Stromal cell of bone marrow (primary cell): ENCODE measurements at regions not wholly inside any gene's neighbourhood (a gene's known extent, or its start where the extent isn't known, plus 50 kb on each side); places are given as distances from the start of the nearest gene placed in this dataset.

Source experiments
- DNase-seq: peaks from one replicate; pipeline ENCODE4 v3.0.0-alpha.2; 2012; ENCODE audit warnings: low read depth

DNA sequence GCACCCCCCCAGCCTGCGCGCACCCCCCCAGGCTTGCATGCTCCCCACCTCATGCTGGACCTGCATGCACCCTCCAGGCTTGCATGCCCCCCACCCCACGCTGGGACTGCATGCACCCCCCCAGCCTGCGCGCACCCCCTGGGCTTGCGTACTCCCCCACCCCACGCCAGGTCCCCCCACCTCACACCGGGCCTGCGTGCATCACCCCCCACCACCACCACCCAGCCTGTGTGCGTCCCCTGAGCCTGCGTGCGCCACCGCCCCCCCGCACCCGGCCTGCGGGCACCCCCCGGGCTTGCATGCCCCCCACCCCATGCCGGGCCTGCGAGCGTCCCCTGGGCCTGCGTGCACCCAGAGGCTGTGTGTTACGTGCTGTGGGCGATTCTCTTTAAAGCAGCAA is 61.0 kb upstream of the SLCO4A1 start:
- DNase-seq = no peak

DNA sequence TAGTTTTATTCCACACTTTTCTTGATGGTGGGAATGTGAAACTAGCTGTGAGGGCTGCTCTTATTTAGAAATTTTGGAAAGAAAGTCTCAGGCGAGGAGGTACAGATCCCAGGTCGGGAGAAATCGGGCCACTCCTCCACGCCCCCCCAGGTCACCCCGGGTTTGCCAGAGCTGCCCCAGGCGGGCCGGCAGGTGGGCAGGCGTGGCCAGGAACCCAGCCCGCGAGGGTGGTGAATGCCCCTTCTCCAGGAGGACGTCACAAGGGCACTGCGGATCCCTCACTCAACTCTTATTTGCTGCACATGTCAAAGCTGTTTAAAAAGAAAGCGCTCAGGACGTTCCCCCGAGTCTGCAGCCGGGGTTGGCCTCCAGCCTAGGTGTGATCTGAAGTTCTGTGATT is 60.5 kb upstream of the SLCO4A1 start:
- DNase-seq = no peak

GRCh38 chr20:62583424-62583920 is 58.8 kb upstream of the SLCO4A1 start:
- no peak for DNase-seq

DNA sequence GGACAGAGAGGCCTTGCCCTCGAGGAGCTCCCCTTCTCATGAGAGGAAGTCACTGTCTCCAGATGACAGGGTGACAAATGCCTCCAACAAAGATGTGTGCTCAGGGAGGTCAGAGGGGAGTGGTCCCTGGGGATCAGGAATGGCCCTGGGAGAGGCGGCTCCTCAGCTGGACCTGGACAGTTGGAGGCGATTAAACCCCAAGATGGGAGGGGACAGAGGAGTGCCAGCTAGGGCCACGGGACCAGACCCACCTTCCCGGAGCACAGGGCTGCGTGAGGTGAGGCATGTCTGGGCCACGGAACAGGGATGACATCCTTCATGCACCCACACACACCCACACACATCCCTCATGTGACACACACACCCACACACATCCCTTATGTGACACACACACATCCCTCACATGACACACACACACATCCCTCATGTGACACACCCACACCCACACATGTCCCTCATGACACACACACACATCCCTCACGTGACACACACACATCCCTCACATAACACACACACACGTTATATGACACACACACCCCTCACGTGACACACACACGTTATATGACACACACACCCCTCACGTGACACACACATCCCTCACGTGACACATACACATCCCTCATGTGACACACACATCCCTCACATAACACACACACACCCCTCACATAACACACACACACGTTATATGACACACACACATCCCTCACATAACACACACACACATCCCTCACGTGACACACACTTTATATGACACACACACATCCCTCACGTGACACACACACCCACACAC is 57.4 kb upstream of the SLCO4A1 start:
- DNase-seq = no peak

GRCh38 chr20:62585461-62585970 is 56.8 kb upstream of the SLCO4A1 start:
- DNase-seq = no peak

- DNase-seq = no peak
Observed at GRCh38 chr20:62586799-62587198, 55.5 kb upstream of the SLCO4A1 start.

GRCh38 chr20:62587757-62588402 is 54.4 kb upstream of the SLCO4A1 start:
- peak; percentile 37 for DNase-seq

DNA sequence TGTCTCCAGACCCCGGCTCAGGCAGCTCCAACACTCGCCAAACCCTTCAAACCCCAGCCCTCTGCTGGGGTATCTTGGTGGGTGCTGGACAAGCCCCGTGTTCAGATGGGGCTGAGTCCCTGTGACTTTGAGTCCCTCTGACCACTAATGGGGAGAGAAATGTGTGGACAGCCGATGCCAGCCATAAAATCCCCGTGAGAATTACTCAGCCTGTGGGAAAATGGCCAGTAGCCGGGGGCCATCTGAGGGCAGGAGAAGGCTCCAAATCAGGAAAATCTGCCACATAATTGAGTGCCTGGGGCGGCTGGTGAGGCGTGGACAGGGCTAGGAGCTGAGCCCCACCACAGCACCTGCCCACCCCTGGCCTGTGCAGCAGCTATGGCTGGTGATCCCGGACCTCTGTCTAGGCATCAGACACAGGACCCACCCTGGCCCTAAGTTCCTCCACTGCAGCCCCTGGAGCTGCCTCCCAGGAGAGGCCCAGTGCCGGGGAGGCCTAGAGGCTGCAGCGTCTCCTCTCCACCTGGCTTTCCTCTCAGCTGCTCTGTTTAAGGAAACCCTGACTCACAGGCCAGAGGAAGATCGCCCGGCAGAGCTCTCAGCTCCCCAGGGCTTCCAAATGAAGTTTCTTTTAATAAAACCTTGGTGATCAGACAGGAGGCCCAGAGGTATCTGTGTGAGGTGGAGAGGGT is 53.7 kb upstream of the SLCO4A1 start:
- DNase-seq = peak; percentile 31

DNA sequence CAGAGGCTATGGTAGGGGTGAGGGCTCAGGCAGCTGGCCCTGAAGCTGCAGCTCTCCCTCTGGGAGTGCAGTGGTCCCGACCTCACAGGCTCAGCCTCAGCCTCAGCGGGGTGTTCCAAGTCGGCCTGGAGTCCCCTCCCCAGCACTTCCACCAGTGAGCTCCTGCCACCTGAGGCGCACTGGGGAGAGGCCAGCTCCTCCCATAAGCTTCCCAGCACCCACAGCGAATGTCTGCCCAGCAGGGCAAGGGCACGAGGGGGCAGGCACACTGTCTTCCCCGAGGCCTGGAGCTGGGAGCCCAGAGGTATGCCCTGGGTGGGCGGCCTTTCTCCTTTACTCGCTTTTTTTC is 53.2 kb upstream of the SLCO4A1 start:
- DNase-seq = no peak

GRCh38 chr20:62589720-62590119 is 52.6 kb upstream of the SLCO4A1 start:
- DNase-seq = no peak

GRCh38 chr20:62590309-62591121 is 51.8 kb upstream of the SLCO4A1 start:
- DNase-seq = peak; percentile 84

DNA sequence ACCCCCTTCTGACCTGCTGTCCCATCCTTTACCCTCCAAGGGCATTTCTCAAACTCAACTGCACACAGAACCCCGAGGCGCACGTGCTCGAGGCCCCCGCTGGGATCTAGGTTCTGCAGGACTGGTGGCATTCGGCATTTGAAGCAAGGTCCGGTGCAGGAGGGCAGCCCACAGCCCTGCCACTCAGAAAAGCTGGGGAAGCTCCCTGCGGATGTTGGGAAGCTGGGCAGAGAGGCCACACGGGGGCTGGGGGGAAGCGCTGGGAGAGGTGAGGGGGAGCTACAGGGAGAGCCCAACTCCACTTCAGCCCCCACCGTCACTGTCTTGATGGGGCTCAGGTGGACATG is 51.2 kb upstream of the SLCO4A1 start:
- no peak for DNase-seq

- DNase-seq = no peak
Observed at GRCh38 chr20:62591591-62591990, 50.7 kb upstream of the SLCO4A1 start.
